IPS-18a (cell line): ENCODE measurements at regions not wholly inside any gene's neighbourhood (a gene's known extent, or its start where the extent isn't known, plus 50 kb on each side); places are given as distances from the start of the nearest gene placed in this dataset.
"Not testable (repeated sequence)": the region's sequence is repeated elsewhere in the genome, so short reads cannot be mapped to it uniquely, and the experiment has no call there.

Source experiments
- H3K27ac ChIP-seq: one replicate; pipeline ENCODE4 v1.5.1; 2013; ENCODE audit warnings: low read length
- H3K27me3 ChIP-seq: one replicate; pipeline ENCODE4 v1.6.1; 2013; ENCODE audit warnings: mild to moderate bottlenecking, low read length; ENCODE audit not compliant: control insufficient read depth, insufficient read depth
- H3K36me3 ChIP-seq: one replicate; pipeline ENCODE4 v1.6.1; 2013; ENCODE audit warnings: low read depth, low read length; ENCODE audit not compliant: control insufficient read depth
- H3K4me1 ChIP-seq: one replicate; pipeline ENCODE4 v1.6.1; 2013; ENCODE audit warnings: low read depth, low read length; ENCODE audit not compliant: control insufficient read depth
- H3K4me3 ChIP-seq: one replicate; pipeline ENCODE4 v1.5.1; 2013; ENCODE audit warnings: low read length
- H3K9ac ChIP-seq: one replicate; pipeline ENCODE4 v1.6.1; 2013; ENCODE audit warnings: mild to moderate bottlenecking, low read length, moderate library complexity
- H3K9me3 ChIP-seq: one replicate; pipeline ENCODE4 v1.6.1; 2013; ENCODE audit warnings: low read depth, low read length; ENCODE audit not compliant: control insufficient read depth

DNA sequence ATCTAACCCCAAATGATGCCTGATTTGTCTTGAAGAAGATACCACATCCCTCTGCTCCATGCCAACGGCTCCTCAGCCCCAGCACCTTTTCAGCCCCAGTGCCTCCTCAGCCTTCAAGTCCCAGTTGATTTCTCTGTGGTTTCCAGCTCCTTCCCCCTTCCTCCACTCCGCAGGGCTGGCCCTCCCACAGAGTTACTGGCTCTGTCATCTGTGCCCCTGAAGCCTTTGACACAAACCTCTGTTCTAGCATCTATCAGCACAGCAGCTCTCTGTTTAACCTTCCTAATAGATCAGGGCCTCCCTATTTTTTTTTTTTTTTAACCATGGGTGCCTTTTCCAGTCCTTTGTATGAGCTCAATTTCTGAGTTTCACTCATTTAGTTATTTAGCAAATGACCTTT is 201.3 kb upstream of the CXCR4 start:
- Histone ChIP-seq H3K36me3 (no peaks in the 10 kb centered on the region), H3K27me3 (no peaks in the 10 kb centered on the region), H3K4me3 (no peak overlapping the region), H3K9ac (no peak overlapping the region), H3K4me1 (peaks cover under 1% of the 10 kb centered on the region), H3K9me3 (no peaks in the 10 kb centered on the region), H3K27ac (no peak overlapping the region)

DNA sequence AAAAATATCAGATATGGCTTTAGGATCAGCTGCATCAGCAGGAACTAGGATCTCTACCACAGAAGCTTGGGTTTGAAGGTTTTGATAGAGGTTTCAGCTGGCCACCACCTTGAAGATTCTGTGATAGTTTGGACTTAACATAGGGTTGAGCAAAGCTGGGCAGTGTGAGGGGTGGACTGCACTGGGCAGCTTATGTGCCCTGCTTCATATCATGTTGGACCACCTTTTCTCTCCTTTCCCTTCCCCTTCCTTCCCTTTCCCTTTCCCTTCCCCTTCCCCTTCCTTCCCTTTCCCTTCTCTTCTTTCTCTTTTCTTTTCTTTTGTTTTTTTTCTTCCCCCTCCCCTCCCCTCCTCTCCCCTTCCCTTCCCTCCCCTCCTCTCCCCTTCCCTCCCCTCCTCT is 196.3 kb upstream of the CXCR4 start:
- Histone ChIP-seq H3K27me3 (no peaks in the 10 kb centered on the region), H3K4me1 (no peaks in the 10 kb centered on the region), H3K9me3 (no peaks in the 10 kb centered on the region), H3K36me3 (no peaks in the 10 kb centered on the region), H3K9ac (no peak overlapping the region), H3K27ac (no peak overlapping the region), H3K4me3 (no peak overlapping the region)

DNA sequence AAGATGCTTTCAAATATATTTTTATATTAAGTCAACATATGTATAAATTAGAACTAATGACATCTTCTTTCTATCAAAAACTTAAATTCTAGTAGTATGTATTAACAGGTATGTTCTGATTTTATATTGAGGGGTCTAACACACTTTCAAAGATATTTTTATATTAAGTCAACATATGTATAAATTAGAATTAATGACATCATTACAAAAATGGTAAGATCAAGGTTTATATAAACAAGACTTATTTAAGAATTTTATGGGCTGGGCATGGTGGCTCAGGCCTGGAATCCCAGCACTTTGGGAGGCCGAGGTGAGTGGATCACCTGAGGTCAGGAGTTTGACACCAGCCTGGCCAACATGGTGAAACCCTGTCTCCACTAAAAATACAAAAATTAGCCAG is 194.6 kb upstream of the CXCR4 start:
- not testable (repeated sequence) for H3K9ac ChIP-seq, H3K9me3 ChIP-seq, H3K4me1 ChIP-seq, H3K36me3 ChIP-seq, H3K27ac ChIP-seq, H3K27me3 ChIP-seq, H3K4me3 ChIP-seq

DNA sequence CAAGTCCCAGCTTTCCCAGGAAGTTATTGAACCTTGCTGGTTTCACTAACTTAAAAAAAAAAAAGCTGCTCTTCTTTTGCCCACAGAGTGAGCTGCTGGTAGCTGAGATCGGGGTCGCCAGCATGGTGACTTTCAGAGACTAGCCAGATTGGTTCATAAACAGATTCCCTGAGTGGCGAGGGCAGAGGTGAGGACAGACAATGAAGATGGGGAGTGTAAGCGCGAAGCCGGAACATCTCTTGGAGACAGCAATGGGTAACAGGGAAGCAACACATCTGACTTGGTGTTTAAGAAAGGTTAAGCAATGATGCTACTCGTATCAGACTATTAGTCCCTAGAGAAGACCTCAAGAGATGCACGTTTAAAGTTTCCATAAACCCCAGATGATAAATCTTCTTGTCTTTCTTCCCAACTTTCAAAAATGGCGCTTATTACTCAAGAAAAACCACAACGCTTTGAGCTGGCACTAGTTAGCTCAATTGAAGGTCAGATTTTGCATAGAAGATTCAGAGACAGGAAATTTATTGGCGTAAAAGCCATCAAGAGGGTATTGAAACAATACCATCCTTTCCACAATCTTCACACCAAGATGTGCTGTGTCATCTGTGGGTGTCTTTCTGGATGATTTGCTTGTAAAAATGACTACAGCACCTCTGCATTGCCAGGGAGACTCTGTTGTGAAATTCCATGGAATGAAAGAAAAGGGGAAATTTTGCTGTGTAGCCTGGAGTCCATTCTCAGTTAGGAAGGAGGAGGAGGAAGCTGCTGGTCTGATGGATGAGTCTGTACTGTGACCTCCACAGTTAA is 193.1 kb upstream of the CXCR4 start:
- Histone ChIP-seq H3K36me3 (no peaks in the 10 kb centered on the region), H3K9me3 (no peaks in the 10 kb centered on the region), H3K4me1 (no peaks in the 10 kb centered on the region), H3K4me3 (no peak overlapping the region), H3K27me3 (no peaks in the 10 kb centered on the region), H3K27ac (no peak overlapping the region), H3K9ac (no peak overlapping the region)

DNA sequence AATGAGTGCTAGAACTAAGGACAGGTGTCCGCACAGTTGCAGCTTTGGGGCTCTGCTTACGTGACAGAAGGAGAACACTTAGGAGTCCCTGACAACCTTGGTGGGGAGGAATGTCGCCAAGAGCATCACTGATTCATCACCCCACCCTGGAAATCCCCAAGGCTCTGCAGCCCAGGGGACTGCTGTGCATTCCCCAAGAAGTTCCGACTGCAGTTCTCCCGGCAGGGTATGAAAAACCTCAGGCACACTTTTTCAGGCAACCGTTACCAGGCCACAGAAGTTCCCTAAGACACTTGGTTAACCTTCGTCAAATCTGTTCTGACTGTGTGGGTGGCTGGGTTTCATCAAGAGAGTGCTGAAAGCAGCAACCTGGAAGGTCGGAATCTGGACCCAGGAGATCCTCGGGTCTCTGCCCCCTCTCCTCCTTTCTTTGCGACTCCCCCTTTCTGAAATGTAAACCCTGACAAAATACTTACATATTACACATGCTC is 192.1 kb upstream of the CXCR4 start:
- Histone ChIP-seq H3K4me1 (no peaks in the 10 kb centered on the region), H3K4me3 (no peak overlapping the region), H3K27ac (no peak overlapping the region)

DNA sequence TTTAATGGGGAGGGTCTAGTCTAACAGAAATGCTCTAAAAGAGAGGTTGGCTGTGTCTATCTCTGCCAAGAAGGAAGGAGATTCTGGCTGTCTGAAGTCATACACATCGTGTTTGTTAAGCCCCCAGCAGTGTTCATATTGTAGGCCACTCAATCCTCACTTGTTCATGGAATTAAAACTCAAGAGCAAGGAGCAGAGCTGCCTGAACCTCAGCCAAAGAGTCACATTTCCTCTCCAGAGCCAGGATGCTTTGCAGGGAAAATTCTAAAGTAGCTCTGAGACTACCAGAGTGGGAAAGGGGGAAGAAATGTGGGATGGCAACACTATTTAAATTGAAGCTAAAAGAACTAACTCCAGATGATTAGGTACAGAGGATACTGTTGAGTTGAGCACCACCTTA is 190.7 kb upstream of the CXCR4 start:
- H3K27me3 ChIP-seq: no peaks in the 10 kb centered on the region
- no peak overlapping the region for H3K4me3 ChIP-seq
- no peaks in the 10 kb centered on the region for H3K9me3 ChIP-seq
- no peak overlapping the region for H3K9ac ChIP-seq
- no peaks in the 10 kb centered on the region for H3K36me3 ChIP-seq
- H3K4me1 ChIP-seq: peaks cover 5% of the 10 kb centered on the region
- H3K27ac ChIP-seq: no peak overlapping the region

More for the DNA sequence above, 192.1 kb upstream of the CXCR4 start:
- H3K9ac ChIP-seq: no peak overlapping the region
- H3K36me3 ChIP-seq: no peaks in the 10 kb centered on the region
- H3K27me3 ChIP-seq: no peaks in the 10 kb centered on the region
- no peaks in the 10 kb centered on the region for H3K9me3 ChIP-seq

DNA sequence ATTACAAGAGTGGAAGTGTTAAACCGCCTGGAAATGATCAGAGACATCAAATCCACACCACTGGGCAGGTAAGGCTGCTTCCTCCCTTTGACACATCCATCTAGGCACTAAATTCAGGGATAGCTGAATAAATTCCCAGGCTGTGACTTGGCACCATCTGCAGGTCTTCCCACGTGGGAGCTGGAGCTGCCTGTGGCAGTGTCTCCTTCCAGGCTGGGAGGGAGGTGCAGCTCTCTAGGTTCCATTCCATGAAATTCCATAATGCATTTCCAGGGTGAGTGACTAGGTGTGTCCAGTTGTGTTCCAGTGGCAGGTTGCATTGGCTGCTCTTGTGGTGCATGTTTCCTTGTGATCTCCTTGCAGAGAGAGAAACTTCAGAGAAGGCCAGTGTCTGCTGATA is 188.9 kb upstream of the CXCR4 start:
- Histone ChIP-seq H3K4me3 (no peak overlapping the region), H3K9me3 (no peaks in the 10 kb centered on the region), H3K27ac (no peak overlapping the region), H3K36me3 (no peaks in the 10 kb centered on the region), H3K9ac (no peak overlapping the region), H3K4me1 (peaks cover 5% of the 10 kb centered on the region), H3K27me3 (no peaks in the 10 kb centered on the region)

DNA sequence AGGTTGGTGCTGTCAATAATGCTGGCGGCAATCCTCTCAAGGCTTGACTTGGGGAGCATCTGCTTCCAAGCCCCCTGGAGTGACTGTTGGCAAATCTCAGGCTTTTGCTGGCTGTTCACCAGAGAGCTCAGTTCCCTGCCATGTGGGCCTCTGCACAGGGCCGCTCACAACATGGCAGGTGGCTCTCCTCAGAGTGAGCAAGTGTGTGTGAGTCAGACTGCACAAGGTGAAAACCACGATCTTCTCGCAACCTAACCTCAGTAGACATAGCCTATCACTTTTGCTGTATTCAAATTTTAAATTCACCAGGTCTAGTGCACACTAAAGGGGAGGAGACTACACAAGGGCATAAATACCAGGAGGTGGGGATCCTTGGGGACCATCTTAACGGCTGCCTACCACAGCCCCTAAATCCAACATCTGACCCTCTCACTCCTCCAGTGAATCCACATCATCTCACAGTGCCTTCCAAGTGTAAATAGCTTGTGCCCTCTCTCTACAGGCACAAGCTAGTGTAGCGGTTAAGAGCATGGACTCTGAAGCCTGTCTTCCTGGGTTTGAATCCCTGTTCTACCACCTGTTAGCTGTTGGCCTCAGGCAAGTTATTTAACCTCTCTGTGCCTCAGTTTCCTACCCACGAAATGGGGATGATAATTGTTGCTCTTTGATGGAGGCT is 187.7 kb upstream of the CXCR4 start:
- Histone ChIP-seq H3K27ac (no peak overlapping the region), H3K4me3 (no peak overlapping the region), H3K9ac (no peak overlapping the region), H3K9me3 (no peaks in the 10 kb centered on the region), H3K4me1 (peaks cover 5% of the 10 kb centered on the region), H3K36me3 (no peaks in the 10 kb centered on the region), H3K27me3 (no peaks in the 10 kb centered on the region)

DNA sequence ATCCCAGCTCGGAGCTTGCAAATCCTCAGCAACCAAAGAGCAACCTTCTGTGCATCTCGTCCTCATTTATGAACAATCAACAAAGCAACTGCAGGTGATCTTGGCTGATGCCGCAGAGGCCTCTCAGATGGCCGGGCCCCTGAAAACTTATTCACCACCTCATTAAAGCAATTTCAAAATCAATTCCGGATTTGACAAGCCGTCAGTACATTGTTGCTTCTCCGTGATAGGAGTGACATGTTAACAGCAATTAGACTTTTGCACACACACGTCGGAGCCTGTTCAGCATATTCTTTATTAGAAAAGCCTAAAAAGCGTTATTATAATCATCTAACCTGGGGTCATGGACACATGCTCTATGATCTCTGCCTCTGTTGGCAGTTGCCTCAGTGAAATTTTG is 183.1 kb upstream of the CXCR4 start:
- Histone ChIP-seq H3K9me3 (no peaks in the 10 kb centered on the region), H3K27ac (no peak overlapping the region), H3K36me3 (no peaks in the 10 kb centered on the region), H3K4me1 (peaks cover 5% of the 10 kb centered on the region), H3K9ac (no peak overlapping the region), H3K27me3 (no peaks in the 10 kb centered on the region), H3K4me3 (no peak overlapping the region)

DNA sequence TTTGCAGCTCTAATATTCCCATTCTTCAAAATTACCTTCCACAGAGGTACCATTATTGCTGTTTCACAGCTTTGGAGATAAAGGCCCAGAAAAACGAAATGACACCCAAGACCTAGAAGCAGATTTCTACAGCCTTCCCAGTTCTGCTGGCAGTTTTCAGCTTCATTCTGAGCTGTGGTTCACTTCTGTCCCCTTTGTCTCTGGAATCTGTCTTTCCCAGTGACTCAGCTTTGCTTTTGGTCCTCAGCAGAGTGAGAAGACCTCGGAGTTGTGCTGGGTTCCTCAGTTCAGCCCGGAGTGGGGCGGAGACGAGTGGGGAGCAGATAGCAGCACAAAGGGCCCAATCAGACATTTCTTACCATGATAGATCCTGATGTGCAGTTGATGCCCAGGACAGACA is 180.7 kb upstream of the CXCR4 start:
- no peaks in the 10 kb centered on the region for H3K9me3 ChIP-seq
- H3K36me3 ChIP-seq: no peaks in the 10 kb centered on the region

DNA sequence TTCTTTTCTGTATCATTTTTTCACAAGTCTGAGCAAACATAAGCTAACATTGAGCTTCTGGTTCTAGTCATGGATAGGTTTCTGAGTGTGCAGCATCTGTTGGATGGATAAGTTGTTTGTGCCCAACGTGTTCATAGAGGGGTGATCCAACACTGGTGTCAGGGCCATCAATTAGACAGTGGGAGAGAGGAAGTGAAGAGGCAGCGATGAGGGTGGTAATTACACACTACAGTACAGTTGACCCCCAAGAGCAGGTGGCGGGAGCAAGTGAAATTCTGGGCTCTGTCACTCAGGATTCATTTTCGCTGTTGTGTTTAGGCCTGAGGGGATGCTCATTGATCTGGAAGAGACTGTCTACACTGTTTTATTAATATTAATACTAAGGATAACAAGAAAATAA is 180.0 kb upstream of the CXCR4 start:
- no peak overlapping the region for H3K9ac ChIP-seq

More for the DNA sequence above, 180.7 kb upstream of the CXCR4 start:
- H3K27me3 ChIP-seq: no peaks in the 10 kb centered on the region
- no peaks in the 10 kb centered on the region for H3K4me1 ChIP-seq
- no peak overlapping the region for H3K27ac ChIP-seq
- no peak overlapping the region for H3K9ac ChIP-seq
- H3K4me3 ChIP-seq: no peak overlapping the region

DNA sequence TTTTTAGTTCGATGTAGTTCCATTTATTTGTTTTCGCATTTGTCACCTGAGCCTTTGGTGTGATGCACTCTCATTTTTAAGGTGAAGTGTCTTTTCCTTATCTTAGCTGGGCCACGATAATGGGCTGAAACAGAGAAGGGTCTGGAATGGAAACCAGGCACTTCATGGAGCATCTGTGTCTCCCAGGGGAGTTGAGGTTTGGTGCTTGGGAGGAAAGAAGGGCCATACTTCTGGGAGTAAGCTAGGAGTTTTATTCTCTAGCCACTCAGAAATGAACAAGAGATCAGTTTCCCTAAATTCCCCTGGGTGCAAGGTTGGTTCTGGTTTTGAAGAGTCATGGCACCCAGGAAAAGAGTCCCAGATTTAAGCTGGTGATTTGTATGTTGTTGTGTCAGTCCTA is 179.4 kb upstream of the CXCR4 start:
- Histone ChIP-seq H3K9ac (no peak overlapping the region), H3K9me3 (no peaks in the 10 kb centered on the region), H3K27ac (no peak overlapping the region), H3K27me3 (no peaks in the 10 kb centered on the region), H3K4me1 (no peaks in the 10 kb centered on the region), H3K4me3 (no peak overlapping the region), H3K36me3 (no peaks in the 10 kb centered on the region)

More for the DNA sequence above, 180.0 kb upstream of the CXCR4 start:
- Histone ChIP-seq H3K4me3 (no peak overlapping the region), H3K27me3 (no peaks in the 10 kb centered on the region), H3K4me1 (no peaks in the 10 kb centered on the region), H3K9me3 (no peaks in the 10 kb centered on the region), H3K27ac (no peak overlapping the region), H3K36me3 (no peaks in the 10 kb centered on the region)
